NCI-H748 (cell line): ENCODE measurements at regions not wholly inside any gene's neighbourhood (a gene's known extent, or its start where the extent isn't known, plus 50 kb on each side); places are given as distances from the start of the nearest gene placed in this dataset.
"Not testable (repeated sequence)": the region's sequence is repeated elsewhere in the genome, so short reads cannot be mapped to it uniquely, and the experiment has no call there.

Experiments
- DNase-seq: peaks from one replicate; lab custom pipeline; 2025; ENCODE audit not compliant: unreplicated experiment; lab: John Stamatoyannopoulos, UW

DNA sequence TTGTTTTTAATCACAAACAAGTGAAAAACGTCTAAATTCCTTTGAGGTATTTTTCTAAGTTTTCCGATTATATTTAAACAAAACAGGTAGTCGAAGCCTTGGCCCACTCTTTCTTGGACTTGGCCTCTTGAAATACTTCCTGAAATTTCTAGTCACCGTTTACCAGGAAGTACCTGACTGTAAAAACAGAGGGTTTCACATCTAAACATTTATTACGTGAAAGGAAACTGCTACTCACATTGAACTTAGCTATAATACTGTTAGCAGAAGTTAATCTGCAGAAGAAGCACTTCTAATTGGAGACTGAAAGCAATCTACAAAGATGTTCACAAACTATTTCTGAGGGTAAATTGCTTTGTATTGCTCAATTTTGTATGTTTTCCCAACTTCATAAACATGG lies 526.0 kb upstream of the ADGRL4 start:
- DNase-seq: no peak

DNA sequence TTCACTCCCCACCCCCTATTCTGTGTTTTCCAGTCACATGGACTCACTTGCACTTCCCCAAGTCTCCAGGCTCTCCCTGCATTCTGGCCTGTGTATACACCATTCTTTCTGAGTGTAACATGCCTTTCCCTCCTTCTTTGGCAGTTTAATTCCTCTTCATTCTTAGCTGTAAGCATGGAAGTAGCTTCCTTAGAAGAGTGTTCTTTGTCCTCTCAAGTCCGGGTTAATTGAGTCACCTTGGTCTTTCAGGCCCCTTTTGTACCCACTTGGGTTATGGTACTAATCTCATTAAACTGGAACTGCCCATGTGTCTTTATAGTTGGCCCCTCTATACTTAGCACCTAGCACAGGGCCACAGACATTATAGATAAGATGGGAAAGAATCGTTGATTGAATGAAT lies 525.3 kb upstream of the ADGRL4 start:
- DNase-seq: no peak

DNA sequence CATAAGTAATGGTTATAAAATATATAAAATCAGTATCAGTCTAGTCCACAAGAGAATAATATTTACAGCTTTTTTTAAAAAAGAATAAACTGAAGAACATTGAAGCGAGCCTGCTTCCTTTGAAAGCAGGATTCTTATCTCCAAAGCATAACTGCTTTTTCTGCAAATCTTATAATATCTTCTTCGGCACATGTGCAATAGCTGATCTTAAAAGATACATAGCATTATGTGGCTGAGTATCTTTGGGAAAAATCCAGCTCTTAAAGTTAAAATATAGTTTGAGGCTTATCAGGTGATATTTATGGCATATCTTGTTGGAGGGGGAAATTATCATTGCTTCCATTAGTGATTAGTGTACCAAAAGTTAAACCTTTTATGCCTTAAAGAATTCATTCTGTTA lies 523.9 kb upstream of the ADGRL4 start:
- no peak for DNase-seq

DNA sequence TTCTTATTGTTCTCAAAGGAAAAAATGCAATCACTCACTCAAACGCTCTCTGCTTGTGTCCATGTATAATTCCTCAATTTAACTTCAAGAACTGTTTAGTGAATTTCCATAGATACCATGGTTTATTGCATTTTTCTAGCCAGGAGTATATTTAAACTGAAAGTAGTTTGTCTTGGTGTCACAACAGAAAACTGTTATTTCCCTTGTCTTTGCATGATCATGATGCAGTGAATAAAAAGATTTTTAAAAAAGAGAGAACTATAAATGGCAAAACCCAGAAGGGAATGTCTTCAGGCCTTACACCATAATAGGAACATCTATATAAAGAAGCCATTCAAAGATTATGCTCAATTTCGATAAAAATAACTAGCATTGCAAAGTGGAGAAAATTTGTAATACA lies 523.5 kb upstream of the ADGRL4 start:
- no peak for DNase-seq

DNA sequence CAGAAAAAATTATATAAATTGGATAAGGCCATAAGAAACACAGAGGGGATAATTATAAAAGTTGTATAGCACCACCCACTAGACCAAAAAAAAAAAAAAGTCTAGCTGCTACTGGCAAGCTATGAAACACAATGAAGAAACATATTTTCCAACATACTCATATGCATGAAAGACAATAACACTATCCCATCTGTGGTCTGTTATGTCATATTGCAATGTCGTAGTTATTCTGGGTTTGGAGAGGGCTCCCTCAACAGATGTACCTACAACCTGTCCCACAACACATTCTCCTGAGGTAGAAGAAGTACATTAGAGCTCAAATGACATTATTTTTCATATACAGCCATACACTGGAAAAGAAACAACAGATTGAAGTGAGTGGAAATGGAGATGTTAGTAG lies 517.6 kb upstream of the ADGRL4 start:
- DNase-seq: no peak

DNA sequence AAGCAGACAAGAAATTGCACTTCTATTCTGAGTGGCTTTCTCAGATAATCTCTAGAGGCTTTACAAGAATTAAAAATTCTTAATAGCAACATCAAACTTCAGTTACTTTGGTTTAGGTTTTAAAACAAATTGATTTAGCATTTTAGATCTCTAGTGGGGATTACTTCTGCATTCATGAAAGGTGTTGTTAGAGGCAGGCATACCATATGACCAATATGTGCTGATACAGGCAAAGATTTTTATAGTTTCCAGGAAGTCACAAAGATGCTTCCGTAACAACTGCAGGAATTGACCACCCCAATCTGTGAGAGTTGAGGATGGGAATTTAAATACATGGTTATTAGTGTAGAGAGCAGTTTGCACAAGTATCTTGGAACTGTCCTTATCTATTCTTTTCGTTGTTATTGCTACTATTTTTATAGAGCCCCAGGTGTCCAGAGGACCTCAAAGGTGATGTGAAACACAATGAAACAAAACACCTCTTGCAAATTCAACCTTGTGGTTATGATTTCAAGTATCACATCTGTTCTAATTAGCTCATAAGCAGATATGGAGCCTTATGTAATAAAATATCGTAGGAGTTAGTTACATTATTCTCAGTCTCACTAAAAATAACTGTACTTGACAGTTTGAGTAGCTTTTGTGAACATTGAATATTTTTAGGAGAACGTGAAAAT lies 512.7 kb upstream of the ADGRL4 start:
- no peak for DNase-seq

DNA sequence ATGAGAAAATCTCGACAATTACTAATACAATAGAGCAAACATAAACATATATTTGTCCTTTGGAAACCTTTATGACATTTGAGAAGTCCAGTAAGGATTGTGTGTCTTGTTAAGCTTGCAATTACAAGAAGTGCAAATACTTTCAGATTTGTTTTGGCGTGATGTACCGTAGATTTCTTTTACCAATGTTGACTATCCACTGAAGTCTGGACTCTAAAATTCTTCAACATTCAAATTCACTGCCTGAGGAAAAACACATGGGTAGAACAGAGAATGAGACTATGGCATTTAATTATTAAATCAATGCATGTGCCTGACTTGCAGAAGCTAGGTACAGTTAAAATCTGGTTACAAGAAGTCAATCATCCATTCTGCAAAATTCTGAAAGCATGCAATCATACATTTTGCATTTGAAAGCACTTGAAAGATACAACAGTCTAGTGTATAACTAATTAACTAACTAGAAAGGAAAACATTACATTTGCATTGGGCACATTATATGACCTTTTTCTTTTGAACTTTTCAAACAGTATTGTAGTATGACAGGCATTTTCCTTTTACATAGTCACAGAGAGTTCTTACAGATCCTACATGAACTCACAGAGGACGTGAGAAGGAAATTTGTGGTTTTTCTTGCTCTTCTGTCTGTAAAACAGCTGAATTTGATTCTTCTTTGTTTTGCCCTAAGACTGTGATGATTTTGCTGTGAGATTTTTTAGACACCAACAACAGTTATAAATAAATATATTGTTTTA lies 511.1 kb upstream of the ADGRL4 start:
- DNase-seq: no peak

DNA sequence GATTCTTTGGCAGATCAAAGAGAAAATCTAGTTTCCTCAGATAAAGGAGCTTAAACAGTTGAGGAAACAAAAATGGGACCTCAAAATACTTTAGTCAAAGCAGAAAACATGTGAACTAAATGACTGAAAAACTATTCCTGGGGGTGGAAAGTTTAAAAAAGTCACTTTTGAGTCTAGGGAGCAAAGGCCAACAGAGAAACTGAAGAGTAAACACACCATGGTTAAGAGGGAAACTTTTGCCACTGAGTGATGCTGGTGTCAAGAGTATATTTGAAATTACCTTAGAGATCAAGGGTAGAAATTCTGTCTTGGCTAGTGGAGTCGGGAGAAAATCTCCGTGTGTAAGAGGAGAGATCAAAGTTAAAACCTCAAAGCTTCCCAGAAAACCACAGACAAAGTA lies 501.2 kb upstream of the ADGRL4 start:
- DNase-seq: no peak

DNA sequence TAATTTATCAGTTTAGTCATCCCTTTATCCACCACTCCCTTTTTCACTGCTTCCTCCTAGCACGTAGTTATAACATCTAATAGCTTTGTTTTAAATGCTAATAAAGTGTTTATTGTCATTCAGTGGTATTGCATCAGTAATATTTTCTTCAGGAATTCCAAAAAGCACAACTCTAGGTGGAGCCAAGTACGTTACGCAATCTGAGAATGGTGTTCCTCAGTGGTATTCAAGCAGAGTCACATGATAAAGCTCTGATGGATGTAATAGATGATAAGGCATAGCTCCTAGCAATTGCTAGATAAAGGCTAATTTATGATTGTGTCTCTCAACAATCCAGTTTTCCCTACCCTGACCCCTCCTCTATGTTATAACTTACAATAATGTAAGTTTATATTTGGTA lies 494.6 kb upstream of the ADGRL4 start:
- no peak for DNase-seq

DNA sequence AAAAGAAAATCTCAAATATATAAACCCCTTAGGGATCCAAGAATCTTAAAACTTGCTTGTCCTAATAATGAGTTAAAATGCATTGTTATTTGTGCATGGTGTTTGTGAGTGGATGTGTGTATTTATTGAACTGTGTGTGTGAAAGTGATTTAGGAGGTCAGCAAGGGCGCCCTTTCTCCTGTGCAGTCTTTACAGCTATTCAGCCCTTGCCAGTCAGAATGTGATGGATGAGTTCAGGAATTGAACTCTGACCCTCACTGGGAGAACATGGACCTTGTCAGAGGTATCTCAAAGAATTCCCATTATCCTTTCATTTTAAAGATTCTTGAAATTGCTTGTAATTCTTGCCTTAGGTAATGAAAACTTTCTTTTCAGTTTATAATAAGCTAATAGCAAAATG lies 493.0 kb upstream of the ADGRL4 start:
- no peak for DNase-seq

DNA sequence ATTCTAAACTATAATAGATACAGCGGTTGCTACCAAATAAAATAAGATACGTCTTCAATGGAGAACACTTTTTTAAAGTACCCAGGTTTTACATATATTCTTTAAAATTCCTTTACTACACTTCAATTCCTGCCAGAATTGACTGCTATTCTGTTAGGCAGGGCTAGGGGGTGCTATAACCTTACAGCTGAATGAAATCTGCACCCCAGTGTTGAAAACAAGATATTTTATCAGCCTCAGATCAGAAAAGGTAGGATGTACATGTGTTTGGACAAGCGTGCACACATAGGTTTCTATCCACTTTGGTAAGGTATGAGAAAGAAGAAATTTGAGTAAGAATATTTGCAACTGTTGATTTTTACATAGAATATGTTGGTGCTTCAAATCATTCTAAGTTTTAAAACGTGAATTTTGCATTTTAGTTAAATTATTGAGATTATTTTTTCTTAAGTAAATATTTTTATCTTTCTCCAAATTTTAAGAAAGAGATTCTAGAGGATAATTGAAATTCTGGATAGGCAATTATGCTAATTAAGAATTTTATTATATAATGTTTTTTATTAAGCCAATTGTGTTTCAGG lies 490.8 kb upstream of the ADGRL4 start:
- peak; percentile 74 for DNase-seq

DNA sequence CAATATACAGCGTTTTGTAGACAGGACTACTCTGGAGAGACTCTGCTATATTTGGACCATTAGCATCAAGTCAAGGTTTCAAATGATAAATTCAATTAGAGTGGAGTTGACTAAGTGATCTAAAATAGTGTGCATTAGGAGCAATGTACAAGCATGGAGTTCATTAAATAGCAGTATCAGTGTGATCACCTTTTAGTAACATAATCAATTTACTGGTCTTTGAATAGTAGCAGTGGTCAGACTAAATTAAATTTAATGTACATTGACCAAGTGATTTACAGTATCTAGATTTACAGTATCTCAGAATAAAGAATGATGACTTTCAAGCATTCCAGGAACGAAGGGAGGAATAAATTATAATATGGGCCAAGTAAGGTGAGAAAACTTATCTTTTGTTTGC lies 489.6 kb upstream of the ADGRL4 start:
- no peak for DNase-seq

DNA sequence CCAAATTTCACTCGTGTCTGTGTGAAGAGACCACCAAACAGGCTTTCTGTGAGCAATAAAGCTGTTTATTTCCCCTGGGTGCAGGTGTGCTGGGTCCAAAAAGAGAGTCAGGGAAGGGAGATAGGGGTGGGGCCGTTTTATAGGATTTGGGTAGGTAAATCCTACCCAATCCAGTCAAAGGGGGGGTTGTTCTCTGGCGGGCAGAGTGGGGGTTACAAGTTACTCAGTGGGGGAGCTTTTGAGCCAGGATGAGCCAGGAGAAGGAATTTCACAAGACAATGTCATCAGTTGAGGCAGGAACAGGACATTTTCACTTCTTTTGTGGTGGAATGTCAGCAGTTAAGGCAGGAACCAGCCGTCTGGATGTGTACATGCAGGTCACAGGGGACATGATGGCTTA lies 487.2 kb upstream of the ADGRL4 start:
- not testable (repeated sequence) for DNase-seq

DNA sequence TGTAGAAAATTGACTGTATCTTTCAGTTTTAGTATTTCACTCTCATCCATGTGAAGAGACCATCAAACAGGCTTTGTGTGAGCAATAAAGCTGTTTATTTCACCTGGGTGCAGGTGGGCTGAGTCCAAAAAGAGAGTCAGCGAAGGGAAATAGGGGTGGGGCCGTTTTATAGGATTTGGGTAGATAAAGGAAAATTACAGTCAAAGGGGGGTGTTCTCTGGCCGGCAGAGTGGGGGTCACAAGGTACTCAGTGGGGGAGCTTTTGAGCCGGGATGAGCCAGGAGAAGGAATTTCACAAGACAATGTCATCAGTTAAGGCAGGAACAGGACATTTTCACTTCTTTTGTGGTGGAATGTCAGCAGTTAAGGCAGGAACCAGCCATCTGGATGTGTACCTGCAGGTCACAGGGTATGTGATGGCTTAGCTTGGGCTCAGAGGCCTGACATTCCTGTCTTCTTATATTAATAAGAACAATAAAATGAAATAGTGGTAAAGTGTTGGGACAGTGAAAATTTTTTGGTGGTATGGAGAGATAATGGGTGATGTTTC lies 482.1 kb upstream of the ADGRL4 start:
- DNase-seq: not testable (repeated sequence)

DNA sequence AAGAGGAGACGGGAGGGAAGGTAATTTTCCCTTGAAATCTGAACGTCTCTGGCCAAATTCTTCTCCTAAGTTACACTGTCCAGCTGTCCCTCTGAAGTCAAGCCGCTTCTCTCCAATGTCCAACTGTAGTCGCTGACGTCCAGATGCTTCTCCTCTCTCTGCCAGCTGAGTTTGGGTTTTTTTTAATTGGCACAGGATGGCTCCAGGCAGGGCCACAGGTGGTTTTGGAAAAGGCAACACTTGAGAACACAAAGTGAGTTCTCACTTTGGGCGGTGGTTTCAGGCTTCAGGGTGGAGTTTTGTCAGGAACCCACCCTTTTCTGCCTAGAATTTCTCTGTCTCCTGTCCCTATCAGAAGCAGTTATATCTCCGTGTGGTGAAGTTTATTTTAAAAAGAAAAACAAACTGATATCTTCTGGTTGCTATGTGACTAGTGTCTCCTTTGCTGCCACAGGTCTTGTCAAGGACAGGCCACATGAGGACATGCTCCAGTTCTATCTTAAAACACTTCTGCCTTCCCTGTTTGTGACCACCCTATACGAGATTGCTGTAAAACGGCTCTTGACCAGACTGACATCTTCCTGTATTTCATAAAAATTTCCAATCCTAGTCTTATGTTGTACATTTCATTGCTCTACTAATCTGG lies 472.3 kb upstream of the ADGRL4 start:
- DNase-seq: no peak

DNA sequence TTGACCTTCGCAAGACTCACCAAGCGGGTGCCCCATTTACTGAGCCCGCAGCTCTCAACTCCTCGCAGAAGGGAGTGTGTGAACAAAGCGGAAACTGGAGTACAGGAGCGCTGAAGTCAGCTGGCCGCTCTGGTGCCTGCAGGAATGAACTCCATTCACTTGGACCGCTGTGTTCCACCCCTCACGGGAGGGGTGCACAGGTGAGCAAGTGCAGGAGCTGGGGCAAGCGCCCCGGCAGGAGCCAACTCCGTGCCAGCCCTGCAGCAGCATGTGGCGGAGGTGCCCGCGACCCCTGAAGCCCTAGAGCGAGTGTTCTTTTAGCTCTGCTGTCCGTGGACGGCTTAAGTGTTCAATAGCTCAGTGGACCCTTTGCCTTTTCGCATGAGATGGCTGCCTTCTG lies 471.6 kb upstream of the ADGRL4 start:
- no peak for DNase-seq

DNA sequence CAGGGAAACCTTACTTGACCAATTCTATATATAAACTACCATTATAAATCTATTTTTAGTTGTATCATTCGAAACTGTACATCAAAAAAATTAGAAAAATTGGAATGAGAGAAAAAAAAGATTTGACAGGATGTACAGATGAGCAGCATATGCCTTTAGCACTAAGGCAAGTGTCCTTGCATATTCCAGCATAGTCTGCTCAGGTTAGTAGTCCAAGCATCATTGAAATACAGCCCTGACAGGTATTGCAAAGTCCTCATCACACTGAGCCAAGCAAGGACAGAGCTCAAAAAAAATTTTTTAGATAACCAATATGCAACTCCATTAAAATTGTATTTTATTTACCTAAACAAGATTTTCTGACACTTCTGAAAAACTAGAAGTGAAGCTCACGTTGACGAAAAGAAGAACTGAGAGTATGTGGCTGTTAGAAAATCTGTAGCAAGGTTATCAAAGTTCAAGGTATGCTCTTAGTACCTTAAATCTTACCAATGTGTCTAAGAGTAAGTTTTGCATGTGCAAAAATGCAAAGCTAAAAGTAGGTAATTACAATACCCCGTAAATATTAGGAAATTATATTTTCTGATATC lies 465.6 kb upstream of the ADGRL4 start:
- DNase-seq: no peak

DNA sequence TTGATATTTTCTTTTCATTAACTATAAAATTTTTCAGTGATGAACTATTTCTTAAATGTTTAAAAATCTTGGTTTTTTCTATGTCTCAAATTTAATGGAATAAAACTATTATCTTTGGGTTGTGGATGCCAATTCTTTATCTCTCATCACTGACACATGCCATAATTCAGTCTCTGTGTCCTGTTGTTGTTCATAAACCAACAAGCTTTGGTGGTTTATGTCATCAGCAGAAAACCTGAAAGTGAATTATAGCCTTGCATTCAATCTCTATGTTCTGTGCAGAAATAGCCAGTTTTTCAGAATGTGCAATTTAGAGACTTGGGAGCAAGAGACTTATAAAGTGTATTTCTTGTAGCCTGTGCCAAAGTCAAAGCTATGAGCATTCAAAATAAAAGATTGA lies 462.6 kb upstream of the ADGRL4 start:
- no peak for DNase-seq

DNA sequence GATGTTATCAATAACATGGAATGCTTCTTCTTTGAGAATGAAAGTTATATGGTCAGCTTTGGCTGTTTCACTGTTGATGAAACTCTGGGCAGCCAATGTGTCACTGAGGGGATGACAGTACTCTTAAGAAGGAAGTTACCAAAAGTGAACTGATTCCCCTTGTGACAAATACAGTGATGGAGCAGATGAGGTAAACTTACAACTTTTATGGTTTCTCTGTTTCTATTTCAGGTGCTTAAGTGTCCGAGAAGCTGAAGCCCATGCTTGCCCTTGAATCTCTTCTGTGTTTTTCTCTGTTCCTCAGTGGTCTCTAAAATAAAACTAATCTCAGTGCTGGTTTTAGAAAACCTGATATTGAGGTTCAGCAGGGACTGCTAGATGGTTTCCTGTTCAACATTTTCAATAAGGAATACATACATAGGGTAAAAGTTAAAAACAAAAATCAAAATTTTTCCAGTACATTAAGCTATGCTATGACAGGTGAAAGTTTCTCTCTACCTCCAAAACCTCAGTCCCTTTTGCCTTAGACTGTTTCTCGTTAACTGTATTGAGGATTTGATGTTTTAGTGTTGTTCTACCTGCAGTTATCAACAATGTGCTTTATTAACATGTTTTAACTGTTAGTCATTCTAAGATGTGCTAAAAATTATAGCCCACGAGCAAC lies 454.4 kb upstream of the ADGRL4 start:
- no peak for DNase-seq

DNA sequence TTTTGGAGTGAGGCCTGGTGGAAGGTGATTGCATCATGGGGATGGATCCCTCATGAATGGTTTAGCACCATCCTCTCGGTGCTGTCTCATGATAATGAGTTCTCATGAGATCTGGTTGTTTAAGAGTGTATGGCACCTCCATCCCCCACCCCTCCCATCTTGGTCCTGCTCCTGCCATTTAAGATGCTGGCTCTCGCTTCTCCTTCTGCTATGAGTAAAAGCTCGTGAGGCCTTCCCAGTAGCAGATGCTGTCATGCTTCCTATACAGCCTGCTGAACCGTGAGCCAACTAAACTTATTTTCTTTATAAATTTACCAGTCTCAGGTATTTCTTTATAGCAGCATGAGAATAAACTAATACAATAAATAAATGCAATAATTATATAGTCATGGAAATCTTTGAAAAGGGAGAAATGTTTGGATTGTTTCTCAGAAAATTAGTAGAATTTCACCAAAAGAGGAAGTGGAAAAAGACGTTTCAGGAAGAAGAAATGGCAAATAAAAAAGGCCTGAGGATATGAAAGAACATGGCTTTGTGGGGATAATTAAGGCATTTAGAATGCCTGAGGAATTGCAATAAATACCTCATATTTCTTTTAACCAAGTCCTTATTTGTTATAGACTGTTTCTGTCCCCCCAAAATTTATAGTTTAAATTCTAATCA lies 451.2 kb upstream of the ADGRL4 start:
- DNase-seq: no peak
